Muscle of back (tissue), 3 donors: ENCODE measurements at regions not wholly inside any gene's neighbourhood (a gene's known extent, or its start where the extent isn't known, plus 50 kb on each side); places are given as distances from the start of the nearest gene placed in this dataset.
"Not testable (repeated sequence)": the region's sequence is repeated elsewhere in the genome, so short reads cannot be mapped to it uniquely, and the experiment has no call there.

Source experiments
- DNase-seq, 3 donors: peaks; one replicate each; pipeline versions ENCODE4 v3.0.0 to v3.0.0-alpha.2; 2013

GRCh38 chr18:35875566-35875965, 96.9 kb upstream of the RMP24 start:
- no peak for DNase-seq

GRCh38 chr18:35876243-35876642, 96.2 kb upstream of the RMP24 start:
- DNase-seq, result no peak

GRCh38 chr18:35880788-35881455, 91.6 kb upstream of the RMP24 start:
- DNase-seq, result no peak

GRCh38 chr18:35888329-35888728, 84.2 kb upstream of the RMP24 start:
- DNase-seq, result no peak

GRCh38 chr18:35889677-35890076, 82.8 kb upstream of the RMP24 start:
- DNase-seq, result no peak

- no peak for DNase-seq
Measured at GRCh38 chr18:35890323-35890722, 82.2 kb upstream of the RMP24 start.

- no peak for DNase-seq
Measured at GRCh38 chr18:35892118-35892517, 80.4 kb upstream of the RMP24 start.

- DNase-seq, result not testable (repeated sequence)
Measured at GRCh38 chr18:35897481-35897880, 75.0 kb upstream of the RMP24 start.

GRCh38 chr18:35904389-35905037, 68.0 kb upstream of the RMP24 start:
- no peak for DNase-seq

GRCh38 chr18:35905436-35905835, 67.0 kb upstream of the RMP24 start:
- DNase-seq, result no peak

- DNase-seq, result not testable (repeated sequence)
Measured at GRCh38 chr18:35906291-35906690, 66.2 kb upstream of the RMP24 start.

- DNase-seq, result no peak
Measured at GRCh38 chr18:35910327-35910726, 62.2 kb upstream of the RMP24 start.

GRCh38 chr18:35912332-35912731, 60.1 kb upstream of the RMP24 start:
- DNase-seq, result no peak

GRCh38 chr18:35915056-35915455, 57.4 kb upstream of the RMP24 start:
- DNase-seq, result no peak

- no peak for DNase-seq
Measured at GRCh38 chr18:35917043-35917442, 55.4 kb upstream of the RMP24 start.

- no peak for DNase-seq
Measured at GRCh38 chr18:35918564-35918963, 53.9 kb upstream of the RMP24 start.

- no peak for DNase-seq
Measured at GRCh38 chr18:35919179-35919578, 53.3 kb upstream of the RMP24 start.

- DNase-seq, result no peak
Measured at GRCh38 chr18:35920623-35921022, 51.9 kb upstream of the RMP24 start.
